DMS 273 (cell line): ENCODE measurements at regions not wholly inside any gene's neighbourhood (a gene's known extent, or its start where the extent isn't known, plus 50 kb on each side); places are given as distances from the start of the nearest gene placed in this dataset.

Experiments
- DNase-seq: peaks from one replicate; lab custom pipeline; 2025; ENCODE audit not compliant: unreplicated experiment; lab: John Stamatoyannopoulos, UW

DNA sequence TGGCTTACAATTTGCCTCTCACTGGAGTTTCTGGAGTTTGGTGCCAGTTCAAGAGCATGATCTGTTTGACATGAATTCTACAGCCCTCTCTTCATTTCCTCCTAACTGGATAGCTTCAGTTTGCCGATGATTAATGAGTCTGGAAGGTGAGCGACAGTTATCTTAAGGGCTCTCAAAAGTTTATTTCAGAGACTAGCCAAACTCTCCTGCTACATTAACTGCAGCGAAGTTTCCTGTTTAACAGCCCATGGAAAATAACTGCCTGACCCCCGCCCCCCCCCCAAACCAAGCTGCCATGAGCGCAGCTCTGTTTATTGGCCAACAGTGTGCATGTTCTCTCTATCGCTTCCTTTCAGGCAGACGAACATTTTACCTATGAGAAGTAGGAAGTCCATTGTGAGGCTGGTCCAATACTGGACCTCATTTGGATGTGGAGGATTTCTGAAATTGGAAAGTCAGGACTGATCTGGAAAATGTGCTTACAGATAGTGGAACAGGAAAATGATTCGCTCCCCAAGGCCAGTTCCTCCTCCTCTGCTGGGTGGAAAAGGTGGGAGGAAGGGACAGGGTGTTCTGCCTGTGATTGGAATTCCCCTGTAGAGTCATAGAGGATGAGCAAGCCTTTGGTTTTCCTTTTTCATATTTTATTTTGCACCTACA, 522.2 kb upstream of the JAG1 start:
- no peak for DNase-seq

DNA sequence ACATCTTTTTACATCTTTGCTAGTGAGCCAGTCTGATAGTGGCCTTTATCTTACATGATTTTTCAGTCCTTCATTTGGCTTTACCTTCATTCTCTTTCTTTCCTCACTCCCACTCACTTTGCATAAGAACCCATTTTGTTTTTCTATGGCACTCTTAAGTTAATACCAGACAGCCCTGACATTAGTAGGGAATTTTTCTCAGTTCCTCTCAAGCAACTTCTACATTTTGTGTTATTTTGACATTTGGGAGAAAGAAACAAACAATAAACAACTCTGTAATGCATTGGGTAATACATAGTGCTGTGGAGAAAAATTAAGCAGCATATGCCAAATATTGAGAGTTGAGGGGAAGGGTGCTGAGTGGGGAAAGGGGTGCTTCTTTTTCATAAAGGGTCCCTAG, 524.1 kb upstream of the JAG1 start:
- no peak for DNase-seq

DNA sequence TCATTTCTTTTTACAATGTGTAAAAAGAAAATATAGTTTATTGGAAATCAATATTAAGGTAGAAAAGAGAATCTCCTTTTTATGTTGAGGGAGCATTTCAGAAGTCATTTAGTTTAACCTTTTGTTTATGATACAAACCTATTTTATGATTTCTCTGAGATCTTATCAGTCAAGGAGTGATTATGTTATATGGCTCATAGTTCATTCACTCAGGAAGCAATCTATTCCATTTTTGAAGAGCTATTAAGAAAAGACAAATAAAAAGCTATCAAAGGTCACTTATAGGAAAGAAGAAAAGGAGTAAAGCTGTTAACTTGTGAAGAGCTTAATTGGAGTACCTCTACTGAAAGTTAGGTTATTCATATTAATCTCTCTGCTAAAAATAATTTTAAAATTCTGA, 526.6 kb upstream of the JAG1 start:
- no peak for DNase-seq

DNA sequence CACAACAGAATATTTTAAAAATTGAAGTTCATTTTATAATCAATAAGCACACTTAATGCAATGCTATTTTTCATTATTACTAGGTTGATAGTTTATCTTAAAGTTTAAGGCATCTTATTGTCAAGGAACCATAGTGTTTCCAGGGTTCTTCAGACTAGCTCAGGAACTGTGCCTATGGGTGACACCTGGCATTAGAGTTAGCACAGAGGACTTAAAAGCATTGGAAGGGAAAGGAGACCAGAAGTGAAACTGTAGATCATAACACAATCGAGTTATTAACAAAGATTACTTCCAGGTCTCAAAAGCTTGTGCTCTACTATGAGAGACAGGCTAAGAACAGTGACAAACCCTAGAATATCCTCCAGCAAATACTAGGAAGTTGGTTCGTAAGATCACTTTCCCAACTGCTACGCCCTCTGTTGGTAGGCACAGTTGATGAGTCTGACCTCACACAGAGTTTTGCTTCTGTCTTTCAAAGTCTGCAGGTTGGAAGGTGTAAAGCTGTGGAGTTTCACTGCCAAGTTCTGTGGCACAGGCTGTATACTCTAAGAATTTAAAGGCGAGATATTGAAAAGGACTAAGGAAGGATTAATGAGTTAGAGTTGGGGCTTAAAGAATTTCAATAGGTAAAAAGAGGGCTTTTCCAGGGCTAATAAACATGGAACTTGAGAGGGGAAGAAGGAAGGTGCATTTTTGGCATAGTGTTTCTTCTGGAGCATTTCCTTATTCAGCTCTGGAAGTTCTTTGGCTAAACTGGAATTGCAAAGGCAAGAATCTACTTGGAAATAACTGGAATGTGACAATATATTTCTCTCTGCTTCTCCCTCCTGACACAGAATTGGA, 531.3 kb upstream of the JAG1 start:
- peak; percentile 71 for DNase-seq

DNA sequence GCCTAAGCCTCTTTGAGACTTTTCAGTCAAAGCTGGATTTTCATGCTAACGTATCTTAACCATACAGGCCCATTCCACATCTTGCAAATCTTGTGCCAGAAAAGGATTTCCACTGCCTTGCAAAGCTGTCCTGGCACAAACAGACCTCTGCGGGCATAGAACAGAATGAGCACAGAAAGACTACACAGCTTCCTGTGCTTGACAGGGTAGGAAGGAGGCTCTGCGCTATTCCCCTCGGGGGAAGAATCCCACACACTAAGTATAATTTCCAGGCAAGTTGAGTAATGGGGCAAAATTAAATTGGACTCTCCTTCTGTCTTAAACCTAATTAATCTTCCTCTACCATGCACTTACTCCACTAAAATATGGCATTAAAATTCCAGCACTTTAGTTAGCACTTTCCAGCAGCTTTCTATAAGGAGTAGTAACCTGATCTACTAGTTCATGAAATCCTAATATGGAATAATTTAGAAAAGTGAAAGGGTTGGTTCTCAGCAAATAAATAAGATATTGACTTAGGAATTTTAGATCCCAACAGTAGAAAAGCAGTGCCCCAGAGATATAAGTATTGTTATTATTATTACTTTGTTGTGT, 532.1 kb upstream of the JAG1 start:
- DNase-seq, result no peak

DNA sequence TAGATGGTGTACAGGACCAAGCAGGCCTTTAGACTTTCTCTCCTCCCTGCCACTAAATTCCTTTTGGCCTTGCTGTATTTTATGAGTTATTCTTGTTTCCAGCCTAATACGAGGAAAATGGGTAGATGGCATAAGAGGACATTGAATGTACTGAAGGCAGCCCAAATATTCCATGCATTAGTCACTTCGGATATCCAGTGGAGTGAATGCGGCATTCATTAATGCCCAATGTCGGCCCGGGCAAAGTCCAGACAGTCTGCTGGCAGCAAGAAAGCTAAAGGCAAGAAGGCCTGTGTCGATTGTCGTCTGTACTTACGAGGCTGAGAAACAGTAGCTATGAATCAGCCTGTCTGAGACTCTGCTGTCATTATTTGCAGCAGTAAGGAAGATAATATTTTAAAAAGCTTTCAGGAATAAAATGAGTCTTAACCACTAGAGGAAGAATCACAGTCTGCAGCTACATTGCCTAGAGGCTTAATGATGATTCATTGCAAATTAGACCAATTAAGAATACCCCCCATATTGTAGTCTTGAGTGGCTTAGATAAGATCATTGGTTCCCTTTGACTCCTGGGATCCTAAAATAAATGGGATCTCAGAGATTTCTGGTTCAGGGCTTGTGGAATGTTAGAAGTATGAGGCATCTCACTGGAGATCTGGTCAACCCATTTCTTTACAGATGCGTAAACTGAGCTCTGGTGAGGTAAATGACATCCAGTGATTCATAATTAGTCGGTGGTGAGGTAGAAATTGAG, 534.1 kb upstream of the JAG1 start:
- no peak for DNase-seq

DNA sequence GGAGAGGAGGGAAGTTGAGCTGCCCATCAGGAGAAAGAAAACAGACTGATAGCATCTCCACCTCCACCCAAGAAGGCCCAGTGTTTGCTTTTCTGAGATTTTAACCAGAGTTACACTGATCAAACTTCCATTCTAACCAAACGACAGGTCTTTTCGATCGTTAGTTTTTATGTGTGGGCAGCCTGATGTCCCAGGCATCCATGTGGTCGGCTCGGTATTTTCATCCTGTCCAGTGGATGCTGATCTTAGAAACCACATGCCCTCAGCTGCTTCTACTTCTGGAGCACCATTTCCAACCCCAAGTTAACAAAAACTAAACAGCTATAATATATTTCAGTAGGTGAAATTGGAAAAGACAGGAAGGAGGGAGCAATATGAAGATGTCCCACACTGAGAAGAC, 536.8 kb upstream of the JAG1 start:
- no peak for DNase-seq

DNA sequence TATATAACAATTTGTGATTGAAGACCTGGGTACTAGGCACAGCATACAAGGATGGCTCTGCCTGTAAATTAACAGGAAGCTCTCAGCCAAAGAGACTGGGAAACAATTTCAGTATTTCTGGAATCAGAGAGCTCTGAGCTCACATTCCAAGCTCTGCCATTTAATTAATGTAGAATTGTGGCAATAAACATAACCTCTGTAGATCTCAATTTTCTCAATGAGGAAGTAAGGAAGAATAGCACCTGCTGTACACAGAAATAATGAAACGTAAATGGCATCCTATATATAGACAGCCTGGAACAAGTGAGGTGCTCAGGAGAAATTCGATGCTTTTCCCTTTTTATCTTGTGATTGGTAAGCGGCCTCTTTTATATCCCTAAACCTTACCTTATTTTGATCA, 538.5 kb upstream of the JAG1 start:
- DNase-seq, result no peak

DNA sequence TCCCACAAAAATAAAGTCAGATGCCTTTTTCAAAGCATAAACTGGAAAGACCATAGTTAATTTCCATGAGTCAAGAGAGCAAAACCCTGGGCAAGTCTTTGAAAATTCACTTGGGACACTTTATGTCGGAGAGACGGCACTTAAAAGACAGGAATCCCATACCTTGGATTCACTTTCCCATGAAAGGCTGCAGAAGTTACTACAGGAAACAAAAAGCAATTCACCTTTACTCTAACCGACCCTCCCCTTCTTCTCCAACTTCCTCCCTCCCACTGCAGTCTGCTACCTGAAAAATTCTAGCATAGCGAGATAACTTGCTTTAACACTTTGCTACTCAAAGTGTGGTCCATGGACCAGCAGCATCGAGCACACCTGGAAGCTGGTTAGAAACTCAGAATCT, 539.1 kb upstream of the JAG1 start:
- DNase-seq, result no peak

DNA sequence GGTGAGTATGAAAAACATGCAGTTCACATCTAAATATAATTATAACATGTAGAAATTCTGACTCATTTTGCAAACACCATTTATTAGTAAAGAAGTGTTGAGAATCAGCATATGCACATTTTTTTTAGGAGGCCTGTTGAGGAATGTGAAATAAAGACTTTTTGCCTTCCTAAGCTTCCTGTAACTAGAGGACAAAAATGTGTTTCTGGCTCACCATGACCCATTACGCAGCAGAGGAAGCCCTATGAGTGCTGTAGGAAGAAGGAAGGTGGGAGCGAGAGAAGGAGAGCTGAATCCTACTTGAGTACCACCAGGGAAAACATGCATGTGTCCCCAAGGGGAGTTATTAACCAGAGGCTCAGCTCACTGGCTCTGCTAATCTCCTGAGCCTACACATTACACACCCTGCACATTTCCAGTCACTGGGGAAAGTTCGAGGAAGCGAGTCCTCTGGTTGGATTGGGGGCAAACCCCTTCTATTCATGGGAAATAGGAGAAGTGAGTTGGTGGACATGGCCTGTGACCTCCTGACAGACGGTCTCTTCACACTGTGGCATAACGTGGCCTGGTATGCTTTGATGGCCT, 540.5 kb upstream of the JAG1 start:
- no peak for DNase-seq

DNA sequence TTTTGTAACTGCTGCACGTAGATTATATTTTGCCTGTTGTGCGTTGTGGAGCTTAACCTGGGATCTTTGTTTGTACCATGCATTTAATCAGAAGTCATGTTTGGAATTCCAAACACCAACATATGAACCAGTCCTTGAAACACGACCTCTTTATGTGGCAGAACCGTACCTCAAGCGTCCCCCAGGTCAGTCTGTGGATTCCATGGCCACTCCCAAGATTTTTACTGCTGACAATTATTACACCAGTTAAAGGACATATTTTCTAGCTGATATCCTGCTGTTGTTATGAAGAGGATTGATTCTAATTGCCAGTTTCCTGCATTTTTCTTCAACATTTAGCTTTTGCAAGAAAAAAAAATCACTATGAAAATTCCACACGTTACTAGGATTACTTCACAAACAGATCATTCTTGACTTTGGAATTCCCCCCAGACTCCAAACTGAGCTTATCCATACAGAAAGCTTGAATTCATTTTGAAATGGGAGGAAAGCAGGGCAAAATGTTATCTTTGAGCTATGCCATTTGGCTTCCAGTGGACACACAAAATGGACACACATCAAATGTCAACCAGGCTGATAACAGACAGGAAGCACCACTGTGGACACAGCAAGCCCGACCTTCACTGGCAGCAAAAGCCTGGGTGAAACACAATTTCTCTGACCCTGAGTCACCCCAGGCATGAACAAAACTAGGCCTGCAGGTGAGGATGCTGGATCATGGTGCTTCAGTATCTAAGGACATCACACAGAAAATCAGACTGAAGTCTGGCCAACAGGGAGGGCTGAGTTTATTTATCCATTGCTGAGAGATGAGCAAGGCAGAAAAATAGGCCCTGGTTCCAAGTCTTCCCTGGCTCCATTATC, 542.9 kb upstream of the JAG1 start:
- no peak for DNase-seq

DNA sequence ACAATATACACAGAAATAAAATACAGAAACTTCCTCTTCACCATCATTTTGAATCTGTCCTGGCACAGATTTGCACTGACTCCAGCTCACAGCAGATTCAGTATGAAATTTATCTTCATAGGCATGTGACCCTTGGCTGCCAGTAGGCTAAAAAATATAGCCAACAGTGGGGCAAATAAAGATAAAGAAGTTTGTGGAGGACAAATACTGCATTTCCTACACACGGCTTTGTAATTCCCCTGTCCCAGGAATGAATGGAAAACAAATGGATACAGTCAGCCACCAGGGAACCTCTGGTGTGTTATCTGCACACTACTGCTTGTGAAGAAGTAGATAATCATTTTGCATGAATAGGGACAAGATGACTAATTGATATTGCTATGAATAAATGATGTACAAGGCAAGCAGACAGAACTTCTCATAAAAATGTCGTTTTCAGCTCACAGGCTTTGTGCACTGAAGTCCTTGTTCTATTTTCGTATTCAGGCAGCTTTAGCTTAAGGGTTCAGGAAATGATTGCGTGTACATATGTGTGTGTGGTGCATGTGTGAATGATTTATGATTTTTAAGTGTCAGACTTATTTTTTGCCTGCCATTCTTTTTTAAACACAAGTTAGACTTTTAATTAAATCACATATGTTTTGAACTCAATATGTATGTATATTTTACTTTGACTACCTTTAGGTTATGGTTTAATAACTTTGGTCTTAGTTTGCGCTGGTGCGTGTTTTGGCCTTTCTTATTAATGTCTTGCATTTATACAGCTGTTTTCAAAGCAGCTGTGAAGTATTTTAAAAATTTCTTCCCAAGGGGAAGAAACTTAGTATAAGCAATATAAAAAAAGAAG, 543.8 kb upstream of the JAG1 start:
- DNase-seq, result no peak

DNA sequence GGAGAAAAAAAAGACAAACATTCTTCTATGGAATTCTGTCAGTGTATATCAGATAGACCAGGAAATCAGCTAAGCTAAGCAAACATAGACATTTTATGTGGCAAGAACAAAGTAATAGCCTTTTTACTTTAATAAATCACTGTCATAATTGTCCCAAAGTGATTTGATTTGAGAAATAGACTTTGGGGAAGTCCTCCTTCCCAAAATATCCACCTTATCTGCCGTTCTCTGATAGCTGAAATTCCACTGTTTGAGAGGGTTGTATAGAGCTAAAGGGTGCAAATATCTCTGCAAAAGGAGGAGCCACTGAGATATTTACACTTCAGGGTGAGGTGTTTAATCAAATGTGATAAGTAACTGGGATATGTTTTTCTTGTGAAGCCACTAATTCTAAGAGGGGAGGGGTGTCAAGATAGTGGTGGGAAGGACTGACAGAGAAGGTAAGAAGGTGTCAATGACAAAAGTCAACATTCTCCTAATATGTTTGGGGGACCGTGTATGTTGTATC, 544.4 kb upstream of the JAG1 start:
- no peak for DNase-seq

DNA sequence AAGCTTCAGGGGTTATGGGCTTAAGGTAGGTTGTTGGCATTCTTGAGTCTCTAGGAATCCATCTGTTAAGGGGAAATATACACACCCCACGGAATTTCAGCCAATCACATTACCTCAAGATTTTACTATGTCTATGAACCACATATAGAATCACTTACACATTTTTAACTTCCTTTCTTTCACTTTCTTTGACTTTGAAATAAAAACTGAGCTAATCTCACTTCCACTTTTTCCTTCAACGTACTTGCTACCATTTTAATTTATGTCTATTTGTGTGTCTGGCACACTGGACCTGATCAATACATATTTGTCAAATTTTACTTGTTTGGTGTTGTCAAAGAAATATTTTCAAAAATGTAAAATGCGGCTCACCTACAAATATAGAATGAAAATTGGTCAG, 545.4 kb upstream of the JAG1 start:
- DNase-seq, result no peak

DNA sequence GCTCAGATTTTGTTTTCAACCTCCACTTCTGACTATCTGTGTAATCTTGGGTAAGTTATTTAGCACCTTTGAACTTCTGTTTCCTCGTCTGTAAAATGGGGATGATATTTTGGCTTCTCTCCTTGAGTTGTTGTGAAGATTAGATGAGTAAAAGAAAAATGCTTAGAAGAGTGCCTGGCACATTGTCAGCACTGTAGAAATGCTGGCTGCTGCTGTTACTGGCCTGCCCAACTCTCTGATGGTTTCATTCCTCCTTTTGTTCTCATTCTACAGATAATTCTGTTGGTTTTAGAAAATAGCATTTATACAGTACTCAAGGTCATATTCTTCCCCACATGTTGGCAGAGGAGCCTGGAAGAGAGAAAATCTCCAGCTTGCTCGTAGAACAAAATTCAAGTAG, 547.2 kb upstream of the JAG1 start:
- no peak for DNase-seq

DNA sequence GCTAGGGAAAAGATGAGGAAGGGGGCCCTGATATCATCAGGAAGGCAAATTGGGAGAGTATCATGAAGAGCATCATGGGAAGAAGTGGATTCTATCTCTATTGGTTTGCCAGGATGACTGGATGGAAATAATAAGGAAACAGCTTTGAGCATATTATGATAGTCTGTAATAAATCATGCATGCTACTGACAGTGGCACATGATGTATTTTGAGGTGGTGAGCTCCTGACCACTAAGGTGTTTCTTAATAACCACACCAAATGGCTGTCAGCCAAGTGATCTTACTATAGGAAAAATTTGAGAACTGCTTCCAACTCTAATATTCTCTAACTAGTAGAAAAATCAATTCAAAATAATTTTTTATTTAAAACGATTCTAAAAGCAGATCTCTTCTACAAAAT, 548.4 kb upstream of the JAG1 start:
- DNase-seq, result no peak

DNA sequence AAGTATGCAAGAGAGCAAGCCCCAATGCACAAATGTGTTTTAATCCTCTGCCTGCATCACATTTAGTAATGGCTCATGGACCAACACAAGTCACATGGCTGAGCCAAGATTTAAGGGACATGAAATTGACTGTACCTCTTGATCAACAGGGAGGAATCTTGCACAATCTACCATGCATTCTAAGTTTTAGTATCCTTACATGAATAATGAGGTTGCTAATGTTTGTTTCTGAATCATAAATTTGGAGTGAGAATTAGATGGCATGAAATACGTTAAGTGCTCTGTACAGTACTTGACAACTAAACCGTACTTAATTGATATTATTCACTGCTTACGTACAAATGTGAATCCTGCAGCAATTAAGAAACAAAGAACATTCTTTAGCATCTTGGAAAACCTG, 553.8 kb upstream of the JAG1 start:
- DNase-seq, result no peak

DNA sequence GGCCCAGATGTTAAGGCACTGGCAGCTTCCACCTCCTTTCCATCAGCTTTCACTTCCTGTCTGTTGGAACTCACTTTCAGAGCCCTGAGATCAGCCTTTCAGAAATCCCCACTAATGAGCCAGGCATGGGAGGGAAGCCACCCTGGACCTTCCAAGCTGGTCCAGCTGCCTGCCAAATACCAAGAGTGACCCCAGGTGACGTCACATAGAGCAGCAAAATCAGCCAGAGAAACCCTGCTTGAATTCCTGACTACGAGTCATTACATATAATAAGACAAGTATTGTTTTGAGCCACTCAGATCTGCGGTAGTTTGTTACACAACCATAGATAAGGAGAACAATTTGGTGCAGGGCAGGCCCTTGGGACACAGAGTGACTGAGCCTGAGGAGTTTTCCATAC, 556.0 kb upstream of the JAG1 start:
- DNase-seq, result no peak

DNA sequence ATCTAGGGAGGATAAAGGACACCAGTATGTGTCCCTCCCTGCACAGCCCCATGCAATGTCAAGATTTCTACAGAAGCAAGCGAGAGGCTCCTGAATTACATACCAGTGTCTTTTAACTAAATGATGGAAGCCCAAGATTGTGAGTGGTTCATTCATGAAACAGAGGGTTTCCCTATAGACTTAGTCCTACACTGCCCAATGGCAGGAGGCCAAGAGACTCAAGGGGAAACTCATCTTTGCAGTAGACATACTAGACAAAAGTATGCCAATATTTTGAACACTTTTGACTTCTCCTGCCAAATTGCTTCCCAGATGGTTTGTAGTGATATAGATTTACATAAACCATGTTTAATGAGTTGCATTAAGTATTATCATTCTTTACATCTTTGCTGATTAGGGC, 557.2 kb upstream of the JAG1 start:
- DNase-seq, result peak; percentile 17
